AG04450 (cell line): ENCODE measurements at regions not wholly inside any gene's neighbourhood (a gene's known extent, or its start where the extent isn't known, plus 50 kb on each side); places are given as distances from the start of the nearest gene placed in this dataset.

Experiments used
- CTCF ChIA-PET: fragments of 300-600, 350-600 bp; formaldehyde crosslinking; extraction: SDS; loops from one replicate; lab custom pipeline; 2022; ENCODE audit warnings: antibody characterized with exemption, inconsistent platforms; lab: Charles Lee
- POLR2A ChIA-PET: fragments of 350-600 bp; formaldehyde crosslinking; extraction: SDS; loops from one replicate; lab custom pipeline; 2021; ENCODE audit warnings: antibody characterized with exemption, inconsistent platforms; lab: Yijun Ruan, JAX
- DNase-seq: peaks from one replicate; pipeline ENCODE4 v3.0.0-alpha.2; 2011; ENCODE audit warnings: low read depth, low spot score
- H3K27ac ChIP-seq: one replicate; pipeline ENCODE4 v1.5.1; 2012; ENCODE audit warnings: low read depth, low read length, control low read depth
- H3K27me3 ChIP-seq: one replicate; pipeline ENCODE4 v1.6.0; 2012; ENCODE audit warnings: low read length; ENCODE audit not compliant: control insufficient read depth, insufficient read depth
- H3K4me3 ChIP-seq: 2 replicates; pipeline ENCODE4 v1.5.1; 2011; ENCODE audit warnings: mild to moderate bottlenecking, low read depth, low read length, control low read depth
- H3K9me3 ChIP-seq: 2 replicates; pipeline ENCODE4 v1.5.1; 2012; ENCODE audit warnings: low read length; ENCODE audit not compliant: control insufficient read depth, insufficient read depth
- CTCF ChIP-seq: IDR thresholded peaks from 2 replicates; pipeline ENCODE4 v1.5.1; 2011; ENCODE audit warnings: low read depth, low read length, control low read depth, inconsistent platforms

- ChIA-PET POLR2A (no interaction called here), CTCF (no interaction called here)
- Histone ChIP-seq H3K9me3 (no peaks in the 10 kb centered on the region), H3K27ac (no peak overlapping the region), H3K27me3 (no peaks in the 10 kb centered on the region), H3K4me3 (no peak overlapping the region)
- no peak for DNase-seq
- TF ChIP-seq CTCF = no peak
Measured at GRCh38 chr10:4012848-4013247, 227.8 kb upstream of the KLF6 start.

DNA sequence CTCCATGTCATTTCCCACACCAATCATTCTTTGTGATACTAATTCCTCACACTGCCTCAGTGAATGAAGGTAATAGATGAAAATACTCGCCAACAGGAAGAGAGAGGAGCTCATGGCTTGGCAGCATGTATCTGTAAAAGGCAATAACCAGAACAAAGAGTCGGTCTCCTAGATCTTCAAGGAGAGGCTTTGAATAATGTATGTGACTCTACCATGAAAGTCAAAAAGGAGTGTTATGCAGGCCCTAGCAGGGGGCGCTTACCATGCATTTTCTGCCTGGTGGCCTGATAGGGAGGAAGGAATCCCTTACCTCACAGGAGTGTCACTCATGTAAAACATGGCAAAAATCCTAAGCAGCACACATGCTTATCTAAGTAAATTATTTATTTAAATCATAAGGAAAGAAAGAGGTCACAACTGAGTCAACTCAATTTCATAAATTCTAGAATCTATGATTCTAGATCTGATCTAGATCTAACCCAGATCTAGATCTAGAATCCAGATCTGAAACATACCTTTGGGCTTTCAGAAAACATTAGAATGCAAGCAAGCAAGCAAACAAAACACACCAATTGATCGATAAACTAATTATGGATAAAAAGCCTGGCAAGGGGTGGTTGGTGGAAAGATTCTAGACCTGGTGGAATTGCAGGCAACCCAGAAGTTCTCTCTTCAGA lies 226.3 kb upstream of the KLF6 start:
- TF ChIP-seq CTCF = no peak
- no peak for DNase-seq
- no peaks in the 10 kb centered on the region for H3K9me3 ChIP-seq
- ChIA-PET POLR2A (no interaction called here), CTCF (no interaction called here)
- no peaks in the 10 kb centered on the region for H3K27me3 ChIP-seq
- H3K4me3 ChIP-seq = no peak overlapping the region
- H3K27ac ChIP-seq = no peak overlapping the region

DNA sequence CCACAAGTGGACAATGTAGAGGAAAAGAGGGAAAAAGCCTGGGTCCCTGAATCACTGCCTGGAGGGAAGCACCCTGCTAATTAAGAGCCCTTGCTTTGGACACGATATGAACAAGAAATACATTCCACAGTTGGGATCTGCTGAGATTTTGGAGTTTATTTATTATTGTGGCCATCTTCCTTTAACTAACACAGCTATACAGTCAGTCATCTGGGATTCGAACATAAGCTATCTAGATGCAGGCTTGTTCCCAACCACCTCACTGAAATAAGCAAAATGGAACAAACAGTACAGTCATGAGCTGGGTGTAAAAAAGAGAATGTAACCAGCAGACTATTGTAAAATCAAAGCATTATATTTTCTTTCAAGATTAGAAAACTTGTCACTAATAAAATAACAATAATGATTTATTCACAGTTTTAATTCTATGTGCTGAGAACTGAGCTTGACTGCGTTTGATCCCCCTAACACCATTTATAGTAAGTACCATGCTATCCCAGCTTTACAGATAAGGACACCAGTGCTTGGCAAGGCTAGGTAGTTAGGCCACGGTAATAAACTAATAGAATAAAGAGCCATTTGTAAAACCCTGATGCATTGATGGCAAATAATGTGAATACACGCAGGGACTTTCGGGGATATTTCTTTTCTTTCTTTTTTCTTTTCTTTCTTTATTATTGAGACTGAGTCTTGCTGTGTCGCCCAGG lies 223.8 kb upstream of the KLF6 start:
- Histone ChIP-seq H3K9me3 (no peaks in the 10 kb centered on the region), H3K27me3 (no peaks in the 10 kb centered on the region), H3K27ac (no peak overlapping the region), H3K4me3 (no peak overlapping the region)
- POLR2A ChIA-PET = no interaction called here
- TF ChIP-seq CTCF = no peak
- no peak for DNase-seq
- CTCF ChIA-PET = no interaction called here

DNA sequence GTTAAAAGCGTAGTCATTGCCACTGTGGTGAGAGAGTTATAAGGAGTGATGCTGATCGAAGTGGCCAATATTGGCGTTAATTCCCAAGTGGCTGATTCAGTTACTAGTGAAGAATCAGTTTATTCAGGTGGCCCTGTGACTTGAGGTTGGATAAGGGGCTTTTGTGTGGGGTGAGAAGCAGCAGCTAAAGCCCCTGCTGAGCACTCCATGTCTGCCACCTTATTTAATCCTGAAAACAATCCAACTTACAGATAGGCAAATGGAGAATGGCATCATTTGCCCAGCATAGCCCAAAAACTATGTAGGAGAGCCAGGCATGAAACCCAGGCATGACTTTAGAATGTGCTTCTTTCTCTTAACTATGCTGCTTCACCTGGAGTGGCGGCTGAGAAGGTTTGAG lies 222.8 kb upstream of the KLF6 start:
- POLR2A ChIA-PET = no interaction called here

More for the DNA sequence above, 222.8 kb upstream of the KLF6 start:
- CTCF ChIA-PET = no interaction called here
- no peak for DNase-seq
- H3K4me3 ChIP-seq = no peak overlapping the region
- no peaks in the 10 kb centered on the region for H3K27me3 ChIP-seq
- H3K27ac ChIP-seq = no peak overlapping the region
- no peaks in the 10 kb centered on the region for H3K9me3 ChIP-seq
- TF ChIP-seq CTCF = no peak
